ENCODE measurements at regions not wholly inside any gene's neighbourhood (a gene's known extent, or its start where the extent isn't known, plus 50 kb on each side); places are given as distances from the start of the nearest gene placed in this dataset.

DNA sequence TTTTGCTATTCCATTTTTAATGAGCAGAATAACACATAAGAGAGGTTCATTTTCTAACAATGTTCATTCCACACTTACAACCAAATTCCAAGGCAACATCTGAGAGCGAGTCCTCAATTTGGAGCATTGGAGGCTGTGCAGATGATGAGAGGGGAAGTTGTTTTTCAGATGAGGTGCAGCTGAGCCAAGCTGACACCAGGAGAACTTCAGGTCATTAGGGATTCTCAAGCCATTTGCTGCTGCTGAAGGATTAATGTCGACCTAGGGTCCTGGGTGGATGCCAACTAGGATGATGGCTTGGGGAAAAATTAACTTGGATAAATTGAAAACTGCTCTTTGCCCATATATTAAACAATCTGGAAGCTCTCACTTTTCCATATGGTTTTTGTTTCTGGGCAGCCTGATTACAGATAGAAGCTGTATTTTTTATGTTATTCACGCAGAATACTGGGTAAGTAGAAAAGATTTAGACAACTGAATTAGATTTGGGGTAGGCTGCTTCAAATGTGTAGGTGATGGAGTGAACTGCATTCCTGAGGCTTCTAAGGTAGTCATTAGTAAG is 206.4 kb upstream of the SLC39A10 start:
- TF ChIP-seq, protein P1, sequence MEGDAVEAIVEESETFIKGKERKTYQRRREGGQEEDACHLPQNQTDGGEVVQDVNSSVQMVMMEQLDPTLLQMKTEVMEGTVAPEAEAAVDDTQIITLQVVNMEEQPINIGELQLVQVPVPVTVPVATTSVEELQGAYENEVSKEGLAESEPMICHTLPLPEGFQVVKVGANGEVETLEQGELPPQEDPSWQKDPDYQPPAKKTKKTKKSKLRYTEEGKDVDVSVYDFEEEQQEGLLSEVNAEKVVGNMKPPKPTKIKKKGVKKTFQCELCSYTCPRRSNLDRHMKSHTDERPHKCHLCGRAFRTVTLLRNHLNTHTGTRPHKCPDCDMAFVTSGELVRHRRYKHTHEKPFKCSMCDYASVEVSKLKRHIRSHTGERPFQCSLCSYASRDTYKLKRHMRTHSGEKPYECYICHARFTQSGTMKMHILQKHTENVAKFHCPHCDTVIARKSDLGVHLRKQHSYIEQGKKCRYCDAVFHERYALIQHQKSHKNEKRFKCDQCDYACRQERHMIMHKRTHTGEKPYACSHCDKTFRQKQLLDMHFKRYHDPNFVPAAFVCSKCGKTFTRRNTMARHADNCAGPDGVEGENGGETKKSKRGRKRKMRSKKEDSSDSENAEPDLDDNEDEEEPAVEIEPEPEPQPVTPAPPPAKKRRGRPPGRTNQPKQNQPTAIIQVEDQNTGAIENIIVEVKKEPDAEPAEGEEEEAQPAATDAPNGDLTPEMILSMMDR (IDR thresholded peaks at IDR 0.05): no peak
- TF ChIP-seq POLR2A (IDR thresholded peaks at IDR 0.05): no peak

Measured in lower leg skin (tissue), 3 donors.